H9 (cell line): ENCODE measurements at regions not wholly inside any gene's neighbourhood (a gene's known extent, or its start where the extent isn't known, plus 50 kb on each side); places are given as distances from the start of the nearest gene placed in this dataset.

Source experiments
- DNase-seq: peaks from one replicate; pipeline ENCODE4 v3.0.0-alpha.2; 2017
- H2AFZ ChIP-seq: one replicate; pipeline ENCODE4 v1.6.1; 2013; ENCODE audit warnings: mild to moderate bottlenecking, low read length, control low read depth, moderate library complexity
- H2AK5ac ChIP-seq: 2 replicates; pipeline ENCODE4 v1.6.1; 2013; ENCODE audit warnings: low read length, control low read depth, mixed read lengths; ENCODE audit not compliant: insufficient read length
- H2BK120ac ChIP-seq: one replicate; pipeline ENCODE4 v1.6.1; 2013; ENCODE audit warnings: low read depth, mild to moderate bottlenecking, low read length, control low read depth, inconsistent platforms; ENCODE audit not compliant: poor library complexity, severe bottlenecking
- H2BK12ac ChIP-seq: 2 replicates; pipeline ENCODE4 v1.6.1; 2013; ENCODE audit warnings: low read length, control low read depth, mixed read lengths, low read depth; ENCODE audit not compliant: insufficient read length
- H2BK15ac ChIP-seq: 2 replicates; pipeline ENCODE4 v1.6.1; 2013; ENCODE audit warnings: low read depth, low read length, control low read depth
- H2BK20ac ChIP-seq: one replicate; pipeline ENCODE4 v1.6.1; 2013; ENCODE audit warnings: low read depth, mild to moderate bottlenecking, low read length, control low read depth, inconsistent platforms; ENCODE audit not compliant: poor library complexity, severe bottlenecking
- H2BK5ac ChIP-seq: 2 replicates; pipeline ENCODE4 v1.6.1; 2013; ENCODE audit warnings: low read length, control low read depth, mixed read lengths; ENCODE audit not compliant: insufficient read length
- H3K14ac ChIP-seq: 2 replicates; pipeline ENCODE4 v1.6.1; 2013; ENCODE audit warnings: low read length, control low read depth; ENCODE audit not compliant: insufficient read depth
- H3K18ac ChIP-seq: 2 replicates; pipeline ENCODE4 v1.6.1; 2013; ENCODE audit warnings: low read depth, mild to moderate bottlenecking, mixed read lengths, low read length, control low read depth; ENCODE audit not compliant: insufficient read length
- H3K23ac ChIP-seq: 2 replicates; pipeline ENCODE4 v1.6.1; 2013; ENCODE audit warnings: low read length, control low read depth, mixed read lengths, low read depth; ENCODE audit not compliant: insufficient read length
- H3K23me2 ChIP-seq: 2 replicates; pipeline ENCODE4 v1.6.1; 2013; ENCODE audit warnings: low read depth, mild to moderate bottlenecking, mixed read lengths, low read length, control low read depth; ENCODE audit not compliant: insufficient read length, poor library complexity, severe bottlenecking
- H3K27ac ChIP-seq: 2 replicates; pipeline ENCODE4 v1.5.1; 2013; ENCODE audit warnings: low read length, control low read depth, mixed read lengths, low read depth; ENCODE audit not compliant: insufficient read length
- H3K27me3 ChIP-seq: 2 replicates; pipeline ENCODE4 v1.6.1; 2013; ENCODE audit warnings: low read length, control low read depth, inconsistent platforms; ENCODE audit not compliant: insufficient read depth
- H3K4ac ChIP-seq: 2 replicates; pipeline ENCODE4 v1.6.1; 2013; ENCODE audit warnings: low read depth, mild to moderate bottlenecking, control low read depth, inconsistent platforms, low read length, moderate library complexity
- H3K4me1 ChIP-seq: 2 replicates; pipeline ENCODE4 v1.6.1; 2013; ENCODE audit warnings: low read length, control low read depth, inconsistent platforms; ENCODE audit not compliant: insufficient read depth
- H3K4me2 ChIP-seq: 2 replicates; pipeline ENCODE4 v1.6.1; 2013; ENCODE audit warnings: low read length, control low read depth, mixed read lengths; ENCODE audit not compliant: insufficient read length, insufficient read depth
- H3K56ac ChIP-seq: 2 replicates; pipeline ENCODE4 v1.6.1; 2013; ENCODE audit warnings: low read depth, mild to moderate bottlenecking, mixed read lengths, low read length, control low read depth; ENCODE audit not compliant: insufficient read length
- H3K79me1 ChIP-seq: 2 replicates; pipeline ENCODE4 v1.6.1; 2013; ENCODE audit warnings: low read depth, mild to moderate bottlenecking, moderate library complexity, low read length, control low read depth, inconsistent platforms; ENCODE audit not compliant: insufficient read depth, poor library complexity, severe bottlenecking
- H3K79me2 ChIP-seq: 2 replicates; pipeline ENCODE4 v1.6.1; 2013; ENCODE audit warnings: low read length, control low read depth, inconsistent platforms; ENCODE audit not compliant: insufficient read depth
- H3K9ac ChIP-seq: 2 replicates; pipeline ENCODE4 v1.6.1; 2013; ENCODE audit warnings: low read length, control low read depth, mixed read lengths; ENCODE audit not compliant: insufficient read length; ENCODE audit errors: extremely low read depth
- H3K9me3 ChIP-seq: one replicate; pipeline ENCODE4 v1.6.1; 2013; ENCODE audit warnings: low read depth, low read length, inconsistent platforms; ENCODE audit not compliant: control insufficient read depth
- H3T11ph ChIP-seq: one replicate; pipeline ENCODE4 v1.6.1; 2013; ENCODE audit warnings: mild to moderate bottlenecking, low read length, control low read depth, inconsistent platforms
- H4K20me1 ChIP-seq: one replicate; pipeline ENCODE4 v1.6.1; 2013; ENCODE audit not compliant: control insufficient read depth, insufficient read length, insufficient read depth
- H4K5ac ChIP-seq: 2 replicates; pipeline ENCODE4 v1.6.1; 2013; ENCODE audit warnings: low read depth, mild to moderate bottlenecking, mixed read lengths, low read length, control low read depth; ENCODE audit not compliant: insufficient read length
- H4K8ac ChIP-seq: replicated peaks from 2 replicates; pipeline ENCODE4 v1.6.1; 2013; ENCODE audit warnings: low read length, control low read depth, mixed read lengths, low read depth; ENCODE audit not compliant: insufficient read length
- H4K91ac ChIP-seq: 2 replicates; pipeline ENCODE4 v1.6.1; 2013; ENCODE audit warnings: low read depth, mild to moderate bottlenecking, moderate library complexity, mixed read lengths, low read length, control low read depth; ENCODE audit not compliant: insufficient read length
- H3K27ac Mint-ChIP-seq, 3 experiments: 2 replicates in 2 of 3; 3 replicates in 1 of 3; pipeline ENCODE4 v1.8.0; 2020 to 2021; ENCODE audit warnings: mixed read lengths in 3 of 3, mild to moderate bottlenecking in 1 of 3, moderate library complexity in 1 of 3
- H3K27me3 Mint-ChIP-seq: 2 replicates; pipeline ENCODE4 v1.8.0; 2021; ENCODE audit warnings: low read depth, mild to moderate bottlenecking, moderate library complexity, mixed read lengths
- H3K36me3 Mint-ChIP-seq, 3 experiments: 2 replicates in 2 of 3; 3 replicates in 1 of 3; pipeline ENCODE4 v1.8.0; 2020 to 2021; ENCODE audit warnings: low read depth in 3 of 3, mixed read lengths in 3 of 3; ENCODE audit not compliant: insufficient read depth in 1 of 3
- H3K4me1 Mint-ChIP-seq, 2 experiments: 2 replicates each; pipeline ENCODE4 v1.8.0; 2020; ENCODE audit warnings: mixed read lengths in 2 of 2
- H3K4me3 Mint-ChIP-seq, 2 experiments: 2 replicates in 1 of 2; 3 replicates in 1 of 2; pipeline ENCODE4 v1.8.0; 2020 to 2021; ENCODE audit warnings: mild to moderate bottlenecking in 2 of 2, mixed read lengths in 2 of 2, moderate library complexity in 1 of 2
- H3K9me3 Mint-ChIP-seq, 2 experiments: 2 replicates in 1 of 2; 3 replicates in 1 of 2; pipeline ENCODE4 v1.8.0; 2020; ENCODE audit warnings: mild to moderate bottlenecking in 2 of 2, mixed read lengths in 2 of 2, moderate library complexity in 1 of 2
- WGBS: extraction: QIAGEN DNeasy Blood & Tissue Kit; methylation state at CpG from one replicate; pipeline ENCODE4 v1.1.7; 2013; ENCODE audit warnings: missing lambda C conversion rate, low lambda C conversion rate, mixed read lengths; ENCODE audit not compliant: insufficient read length; ENCODE audit errors: extremely low coverage; 5-methylcytosine and 5-hydroxymethylcytosine counted together
- TF ChIP-seq, protein P1 (sequence below): fragments of 200-600 bp; sonication (generic); conservative IDR thresholded peaks from 3 replicates; pipeline ENCODE4 v1.8.0; 2021; ENCODE audit warnings: antibody characterized with exemption, mild to moderate bottlenecking

DNA sequence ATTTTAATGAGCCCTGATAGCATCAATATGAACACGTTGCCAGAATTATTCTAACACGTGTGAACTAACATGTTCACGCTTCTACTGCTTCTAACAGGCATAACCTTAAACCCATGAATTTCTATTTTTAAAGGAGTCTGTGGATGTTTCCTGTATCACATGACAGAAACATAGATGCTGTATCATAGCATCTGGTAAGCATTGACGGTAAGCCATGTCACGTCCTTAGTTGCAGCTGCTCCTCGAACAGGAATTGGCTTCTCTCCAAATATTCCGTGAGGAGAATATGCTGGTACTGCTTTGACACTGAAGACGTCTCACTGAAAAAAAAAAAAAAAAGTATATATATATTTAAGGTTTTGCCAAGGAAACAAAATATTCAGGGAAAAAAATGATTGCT is 105.1 kb upstream of the MXRA5 start:
- H3K23ac ChIP-seq = no peak overlapping the region
- no peak overlapping the region for H3K4me2 ChIP-seq
- no peaks in the 10 kb centered on the region; the same call in 1 of the 2 replicates for H3K27me3 Mint-ChIP-seq
- H4K8ac ChIP-seq = no peak overlapping the region
- no peak overlapping the region for H2BK20ac ChIP-seq
- WGBS = no CpG with 5 or more reads among the region's 8 CpGs
- no peaks in the 10 kb centered on the region for H3K79me2 ChIP-seq
- no peak overlapping the region for H3K9ac ChIP-seq
- no peak overlapping the region for H3K4ac ChIP-seq
- H3K56ac ChIP-seq = no peak overlapping the region
- DNase-seq = no peak
- H3K14ac ChIP-seq = no peak overlapping the region
- no peak overlapping the region for H3K4me3 Mint-ChIP-seq
- H3K27ac Mint-ChIP-seq = no peak overlapping the region
- no peak overlapping the region for H3K18ac ChIP-seq
- no peaks in the 10 kb centered on the region for H3K23me2 ChIP-seq
- H2BK120ac ChIP-seq = no peak overlapping the region
- H3K27ac ChIP-seq = no peak overlapping the region
- H3K4me1 Mint-ChIP-seq = no peaks in the 10 kb centered on the region
- H2AFZ ChIP-seq = no peak overlapping the region
- H2BK5ac ChIP-seq = no peak overlapping the region
- H3T11ph ChIP-seq = no peak overlapping the region
- H2BK12ac ChIP-seq = no peak overlapping the region
- no peaks in the 10 kb centered on the region for H4K20me1 ChIP-seq
- no peaks in the 10 kb centered on the region; a peak in 2 of 5 replicates for H3K9me3 Mint-ChIP-seq
- H3K36me3 Mint-ChIP-seq = no peaks in the 10 kb centered on the region
- no peaks in the 10 kb centered on the region for H3K27me3 ChIP-seq
- H4K5ac ChIP-seq = no peak overlapping the region
- H2BK15ac ChIP-seq = no peak overlapping the region
- no peaks in the 10 kb centered on the region for H3K79me1 ChIP-seq
- no peak overlapping the region for H2AK5ac ChIP-seq
- H3K9me3 ChIP-seq = no peaks in the 10 kb centered on the region
- no peaks in the 10 kb centered on the region for H3K4me1 ChIP-seq
- TF ChIP-seq, protein P1, sequence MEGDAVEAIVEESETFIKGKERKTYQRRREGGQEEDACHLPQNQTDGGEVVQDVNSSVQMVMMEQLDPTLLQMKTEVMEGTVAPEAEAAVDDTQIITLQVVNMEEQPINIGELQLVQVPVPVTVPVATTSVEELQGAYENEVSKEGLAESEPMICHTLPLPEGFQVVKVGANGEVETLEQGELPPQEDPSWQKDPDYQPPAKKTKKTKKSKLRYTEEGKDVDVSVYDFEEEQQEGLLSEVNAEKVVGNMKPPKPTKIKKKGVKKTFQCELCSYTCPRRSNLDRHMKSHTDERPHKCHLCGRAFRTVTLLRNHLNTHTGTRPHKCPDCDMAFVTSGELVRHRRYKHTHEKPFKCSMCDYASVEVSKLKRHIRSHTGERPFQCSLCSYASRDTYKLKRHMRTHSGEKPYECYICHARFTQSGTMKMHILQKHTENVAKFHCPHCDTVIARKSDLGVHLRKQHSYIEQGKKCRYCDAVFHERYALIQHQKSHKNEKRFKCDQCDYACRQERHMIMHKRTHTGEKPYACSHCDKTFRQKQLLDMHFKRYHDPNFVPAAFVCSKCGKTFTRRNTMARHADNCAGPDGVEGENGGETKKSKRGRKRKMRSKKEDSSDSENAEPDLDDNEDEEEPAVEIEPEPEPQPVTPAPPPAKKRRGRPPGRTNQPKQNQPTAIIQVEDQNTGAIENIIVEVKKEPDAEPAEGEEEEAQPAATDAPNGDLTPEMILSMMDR = no peak
- H4K91ac ChIP-seq = no peak overlapping the region
